Uterus (tissue), 3 donors: ENCODE measurements at regions not wholly inside any gene's neighbourhood (a gene's known extent, or its start where the extent isn't known, plus 50 kb on each side); places are given as distances from the start of the nearest gene placed in this dataset.

Experiments used
- DNase-seq, 2 donors: peaks; one replicate each; pipeline ENCODE4 v3.0.0-alpha.2; 2019 to 2020
- H3K27ac ChIP-seq, 2 donors: fragments of 200-600 bp; sonication (generic); 1 replicate in 1 of 2; 2 replicates in 1 of 2; pipeline ENCODE4 v1.5.1; 2016 to 2018
- H3K27me3 ChIP-seq, 2 donors: fragments of 200-600 bp; sonication (generic); one replicate each; pipeline ENCODE4 v1.5.1; 2018 to 2019; ENCODE audit warnings: control low read depth in 1 of 2
- H3K36me3 ChIP-seq, 2 donors: fragments of 200-600 bp; sonication (generic); one replicate each; pipeline ENCODE4 v1.5.1; 2019; ENCODE audit warnings: control low read depth in 1 of 2
- H3K4me1 ChIP-seq, 2 donors: fragments of 200-600 bp; sonication (generic); one replicate each; pipeline ENCODE4 v1.5.1; 2018 to 2019; ENCODE audit warnings: control low read depth in 1 of 2
- H3K4me3 ChIP-seq, 2 donors: fragments of 200-600 bp; sonication (generic); 1 replicate in 1 of 2; 2 replicates in 1 of 2; pipeline ENCODE4 v1.5.1; 2018 to 2019; ENCODE audit warnings: mild to moderate bottlenecking in 1 of 2
- H3K9me3 ChIP-seq, 2 donors: fragments of 200-600 bp; sonication (generic); one replicate each; pipeline ENCODE4 v1.5.1; 2019; ENCODE audit warnings: control low read depth in 1 of 2
- CTCF ChIP-seq, 4 experiments: fragments of 200-600 bp in 2 of 4; fragments of 450-650 bp in 2 of 4; sonication (generic) in 2 of 4; IDR thresholded peaks; one replicate each; pipeline ENCODE4 v1.5.1; 2016 to 2019; ENCODE audit warnings: antibody characterized with exemption in 4 of 4, mild to moderate bottlenecking in 2 of 4, moderate library complexity in 1 of 4
- POLR2A ChIP-seq, 2 donors: fragments of 450-650 bp; IDR thresholded peaks; one replicate each; pipeline ENCODE4 v1.6.1; 2016; ENCODE audit warnings: antibody characterized with exemption in 2 of 2, mild to moderate bottlenecking in 1 of 2, moderate library complexity in 1 of 2
- intact Hi-C: fragments of 100-400 bp; cut with DNase I; formaldehyde crosslinking; loops from one replicate; pipeline ENCODE4 v1.15.1; 2023; ENCODE audit warnings: low total_unique reads
- donor health status: DM: yes; HTN: yes; CAD: no.

- TF ChIP-seq POLR2A (IDR thresholded peaks at IDR 0.05) (no peak), CTCF (IDR thresholded peaks at IDR 0.05) (no peak)
- DNase-seq, result no peak
- intact Hi-C loops, result no loop called here
Observed at GRCh38 chr4:35315419-35315818, 928.9 kb downstream of the ARAP2 start.

GRCh38 chr4:35325908-35326453, 918.3 kb downstream of the ARAP2 start:
- Histone ChIP-seq H3K27ac (no peak overlapping the region), H3K36me3 (no peaks in the 10 kb centered on the region), H3K27me3 (no peaks in the 10 kb centered on the region), H3K4me3 (no peak overlapping the region), H3K4me1 (no peaks in the 10 kb centered on the region), H3K9me3 (no peaks in the 10 kb centered on the region)
- DNase-seq, result no peak
- intact Hi-C loops, result no loop called here
- TF ChIP-seq CTCF (IDR thresholded peaks at IDR 0.05) (no peak), POLR2A (IDR thresholded peaks at IDR 0.05) (no peak)

More at GRCh38 chr4:35315419-35315818, 928.9 kb downstream of the ARAP2 start:
- Histone ChIP-seq H3K27ac (no peak overlapping the region), H3K4me3 (no peak overlapping the region), H3K27me3 (no peaks in the 10 kb centered on the region), H3K4me1 (no peaks in the 10 kb centered on the region), H3K9me3 (no peaks in the 10 kb centered on the region), H3K36me3 (no peaks in the 10 kb centered on the region)

- Histone ChIP-seq H3K9me3 (no peaks in the 10 kb centered on the region), H3K4me3 (no peak overlapping the region), H3K4me1 (no peaks in the 10 kb centered on the region), H3K27me3 (no peaks in the 10 kb centered on the region), H3K27ac (no peak overlapping the region), H3K36me3 (no peaks in the 10 kb centered on the region)
- no peak for TF ChIP-seq CTCF (IDR thresholded peaks at IDR 0.05)
- no peak for TF ChIP-seq POLR2A (IDR thresholded peaks at IDR 0.05)
- DNase-seq, result no peak
- intact Hi-C loops, result no loop called here
Observed at GRCh38 chr4:35342833-35343232, 901.5 kb downstream of the ARAP2 start.

GRCh38 chr4:35347276-35347675, 897.0 kb downstream of the ARAP2 start:
- no peak for TF ChIP-seq POLR2A (IDR thresholded peaks at IDR 0.05)
- TF ChIP-seq CTCF (IDR thresholded peaks at IDR 0.05), result no peak
- DNase-seq, result no peak
- H3K4me3 ChIP-seq, result no peak overlapping the region
- no peaks in the 10 kb centered on the region for H3K4me1 ChIP-seq
- no peaks in the 10 kb centered on the region for H3K27me3 ChIP-seq
- intact Hi-C loops, result no loop called here
- no peaks in the 10 kb centered on the region for H3K36me3 ChIP-seq
- H3K27ac ChIP-seq, result no peak overlapping the region
- H3K9me3 ChIP-seq, result no peaks in the 10 kb centered on the region

GRCh38 chr4:35358001-35358584, 886.2 kb downstream of the ARAP2 start:
- no peaks in the 10 kb centered on the region for H3K4me1 ChIP-seq
- no peak overlapping the region for H3K4me3 ChIP-seq
- no peaks in the 10 kb centered on the region for H3K27me3 ChIP-seq
- H3K9me3 ChIP-seq, result no peaks in the 10 kb centered on the region
- H3K36me3 ChIP-seq, result no peaks in the 10 kb centered on the region
- no peak for DNase-seq
- intact Hi-C loops, result no loop called here
- no peak for TF ChIP-seq POLR2A (IDR thresholded peaks at IDR 0.05)
- no peak overlapping the region for H3K27ac ChIP-seq
